BE2C (cell line): ENCODE measurements at regions not wholly inside any gene's neighbourhood (a gene's known extent, or its start where the extent isn't known, plus 50 kb on each side); places are given as distances from the start of the nearest gene placed in this dataset.

ENCODE experiments used
- DNase-seq: peaks from one replicate; pipeline ENCODE4 v3.0.0-alpha.2; 2020
- H3K27me3 ChIP-seq: fragments of 250-450 bp; sonication (Bioruptor Pico); 2 replicates; pipeline ENCODE4 v1.5.1; 2020; ENCODE audit warnings: mild to moderate bottlenecking
- H3K36me3 ChIP-seq: fragments of 250-450 bp; sonication (Bioruptor Pico); 2 replicates; pipeline ENCODE4 v1.5.1; 2020; ENCODE audit warnings: mild to moderate bottlenecking
- H3K4me1 ChIP-seq: fragments of 250-450 bp; sonication (Bioruptor Pico); 2 replicates; pipeline ENCODE4 v1.5.1; 2020
- H3K4me3 ChIP-seq: 2 replicates; pipeline ENCODE4 v1.5.1; 2011; ENCODE audit warnings: low read depth, low read length
- H3K9me3 ChIP-seq: fragments of 250-450 bp; sonication (Bioruptor Pico); 2 replicates; pipeline ENCODE4 v1.5.1; 2020
- CTCF ChIP-seq: IDR thresholded peaks from 2 replicates; pipeline ENCODE4 v1.5.1; 2012; ENCODE audit warnings: mild to moderate bottlenecking, low read depth, low read length

DNA sequence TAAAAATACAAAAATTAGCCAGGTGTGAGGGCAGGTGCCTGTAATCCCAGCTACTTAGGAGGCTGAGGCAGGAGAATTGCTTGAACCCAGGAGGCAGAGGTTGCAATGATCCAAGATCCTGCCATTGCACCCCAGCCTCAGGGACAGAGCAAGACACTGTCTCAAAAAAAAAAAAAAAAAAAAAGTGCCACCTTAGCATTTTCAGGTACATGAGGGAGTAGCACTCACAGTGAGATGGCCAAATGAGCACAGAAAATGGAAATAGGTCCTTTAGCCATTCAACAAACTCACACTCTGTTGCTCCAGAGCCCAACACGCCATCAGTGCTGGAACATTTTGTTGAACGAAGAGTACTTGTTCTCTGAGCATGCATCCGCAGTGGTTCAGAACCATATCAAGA, 75.2 kb upstream of the MYL2 start:
- Histone ChIP-seq H3K27me3 (no peaks in the 10 kb centered on the region), H3K4me1 (no peaks in the 10 kb centered on the region), H3K9me3 (peaks cover 6% of the 10 kb centered on the region; the same call in 1 of the 2 replicates), H3K4me3 (no peak overlapping the region), H3K36me3 (no peaks in the 10 kb centered on the region)
- TF ChIP-seq CTCF: no peak
- DNase-seq: no peak

- no peak for DNase-seq
- no peaks in the 10 kb centered on the region for H3K4me1 ChIP-seq
- H3K36me3 ChIP-seq: no peaks in the 10 kb centered on the region
- no peak for TF ChIP-seq CTCF
- peaks cover 6% of the 10 kb centered on the region; the same call in 1 of the 2 replicates for H3K9me3 ChIP-seq
- no peak overlapping the region for H3K4me3 ChIP-seq
- H3K27me3 ChIP-seq: no peaks in the 10 kb centered on the region
Measured at GRCh38 chr12:110995016-110995415, 74.6 kb upstream of the MYL2 start.

GRCh38 chr12:110993434-110993833, 73.1 kb upstream of the MYL2 start:
- H3K36me3 ChIP-seq: no peaks in the 10 kb centered on the region
- no peak overlapping the region for H3K4me3 ChIP-seq
- TF ChIP-seq CTCF: no peak
- H3K9me3 ChIP-seq: peaks cover 6% of the 10 kb centered on the region; the same call in 1 of the 2 replicates
- H3K27me3 ChIP-seq: no peaks in the 10 kb centered on the region; the same call in 1 of the 2 replicates
- H3K4me1 ChIP-seq: no peaks in the 10 kb centered on the region
- DNase-seq: peak; percentile 33

- no peak for TF ChIP-seq CTCF
Measured at GRCh38 chr12:110992909-110993308, 72.5 kb upstream of the MYL2 start.

GRCh38 chr12:110983811-110984210, 63.4 kb upstream of the MYL2 start:
- no peak for DNase-seq
- Histone ChIP-seq H3K9me3 (no peaks in the 10 kb centered on the region), H3K27me3 (no peaks in the 10 kb centered on the region), H3K36me3 (no peaks in the 10 kb centered on the region), H3K4me1 (no peaks in the 10 kb centered on the region), H3K4me3 (no peak overlapping the region)
- no peak for TF ChIP-seq CTCF

More at GRCh38 chr12:110992909-110993308, 72.5 kb upstream of the MYL2 start:
- no peak for DNase-seq
- Histone ChIP-seq H3K4me1 (no peaks in the 10 kb centered on the region), H3K4me3 (no peak overlapping the region), H3K36me3 (no peaks in the 10 kb centered on the region), H3K27me3 (no peaks in the 10 kb centered on the region; the same call in 1 of the 2 replicates), H3K9me3 (0 out of 2 replicates have a peak, but pooled peaks cover 2% of the 10 kb centered on the region)

DNA sequence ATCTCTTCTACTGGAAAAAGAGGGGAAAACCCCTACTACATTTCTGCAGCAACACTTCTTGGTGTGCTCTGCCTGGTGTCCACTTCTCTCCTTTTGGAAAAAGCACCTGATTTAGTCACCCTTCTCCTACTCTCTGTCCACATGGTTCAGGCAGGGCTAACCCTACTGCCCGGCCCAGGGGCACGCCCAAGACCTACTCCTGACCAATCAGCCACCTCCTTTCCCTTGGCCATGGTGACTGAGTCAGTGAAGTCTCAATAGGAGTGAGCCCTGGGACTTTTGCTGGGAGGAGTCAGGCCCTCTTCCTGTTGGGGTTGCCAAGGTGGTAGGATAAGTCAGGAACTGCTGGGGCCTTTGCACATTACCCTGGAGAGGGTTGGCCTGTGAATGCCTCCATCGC, 52.5 kb upstream of the MYL2 start:
- no peak for DNase-seq

More for the DNA sequence above, 52.5 kb upstream of the MYL2 start:
- no peaks in the 10 kb centered on the region for H3K9me3 ChIP-seq
- TF ChIP-seq CTCF: no peak
- H3K36me3 ChIP-seq: no peaks in the 10 kb centered on the region
- no peaks in the 10 kb centered on the region for H3K27me3 ChIP-seq
- H3K4me1 ChIP-seq: no peaks in the 10 kb centered on the region
- no peak overlapping the region for H3K4me3 ChIP-seq
